Uterus (tissue), 3 donors: ENCODE measurements at regions not wholly inside any gene's neighbourhood (a gene's known extent, or its start where the extent isn't known, plus 50 kb on each side); places are given as distances from the start of the nearest gene placed in this dataset.

ENCODE experiments used
- DNase-seq, 2 donors: peaks; one replicate each; pipeline ENCODE4 v3.0.0-alpha.2; 2019 to 2020
- H3K27ac ChIP-seq, 2 donors: fragments of 200-600 bp; sonication (generic); 1 replicate in 1 of 2; 2 replicates in 1 of 2; pipeline ENCODE4 v1.5.1; 2016 to 2018
- H3K27me3 ChIP-seq, 2 donors: fragments of 200-600 bp; sonication (generic); one replicate each; pipeline ENCODE4 v1.5.1; 2018 to 2019; ENCODE audit warnings: control low read depth in 1 of 2
- H3K36me3 ChIP-seq, 2 donors: fragments of 200-600 bp; sonication (generic); one replicate each; pipeline ENCODE4 v1.5.1; 2019; ENCODE audit warnings: control low read depth in 1 of 2
- H3K4me1 ChIP-seq, 2 donors: fragments of 200-600 bp; sonication (generic); one replicate each; pipeline ENCODE4 v1.5.1; 2018 to 2019; ENCODE audit warnings: control low read depth in 1 of 2
- H3K4me3 ChIP-seq, 2 donors: fragments of 200-600 bp; sonication (generic); 1 replicate in 1 of 2; 2 replicates in 1 of 2; pipeline ENCODE4 v1.5.1; 2018 to 2019; ENCODE audit warnings: mild to moderate bottlenecking in 1 of 2
- H3K9me3 ChIP-seq, 2 donors: fragments of 200-600 bp; sonication (generic); one replicate each; pipeline ENCODE4 v1.5.1; 2019; ENCODE audit warnings: control low read depth in 1 of 2
- CTCF ChIP-seq, 4 experiments: fragments of 200-600 bp in 2 of 4; fragments of 450-650 bp in 2 of 4; sonication (generic) in 2 of 4; IDR thresholded peaks; one replicate each; pipeline ENCODE4 v1.5.1; 2016 to 2019; ENCODE audit warnings: antibody characterized with exemption in 4 of 4, mild to moderate bottlenecking in 2 of 4, moderate library complexity in 1 of 4
- POLR2A ChIP-seq, 2 donors: fragments of 450-650 bp; IDR thresholded peaks; one replicate each; pipeline ENCODE4 v1.6.1; 2016; ENCODE audit warnings: antibody characterized with exemption in 2 of 2, mild to moderate bottlenecking in 1 of 2, moderate library complexity in 1 of 2
- intact Hi-C: fragments of 100-400 bp; cut with DNase I; formaldehyde crosslinking; loops from one replicate; pipeline ENCODE4 v1.15.1; 2023; ENCODE audit warnings: low total_unique reads
- donor health status: DM: yes; HTN: yes; CAD: no.

- intact Hi-C loops: no loop called here
- Histone ChIP-seq H3K4me1 (no peaks in the 10 kb centered on the region), H3K27ac (no peak overlapping the region), H3K36me3 (no peaks in the 10 kb centered on the region), H3K4me3 (no peak overlapping the region), H3K27me3 (no peaks in the 10 kb centered on the region), H3K9me3 (no peaks in the 10 kb centered on the region)
- no peak for TF ChIP-seq POLR2A (IDR thresholded peaks at IDR 0.05)
- no peak for TF ChIP-seq CTCF (IDR thresholded peaks at IDR 0.05)
- DNase-seq: no peak
Measured at GRCh38 chr22:26853071-26853470, 195.7 kb downstream of the MIAT start.

GRCh38 chr22:26853495-26853894 lies 196.1 kb downstream of the MIAT start:
- no peak for TF ChIP-seq CTCF (IDR thresholded peaks at IDR 0.05)
- TF ChIP-seq POLR2A (IDR thresholded peaks at IDR 0.05): no peak
- intact Hi-C loops: no loop called here
- no peaks in the 10 kb centered on the region for H3K4me1 ChIP-seq
- H3K4me3 ChIP-seq: no peak overlapping the region
- no peak for DNase-seq
- H3K36me3 ChIP-seq: no peaks in the 10 kb centered on the region
- no peaks in the 10 kb centered on the region for H3K9me3 ChIP-seq
- H3K27ac ChIP-seq: no peak overlapping the region
- H3K27me3 ChIP-seq: no peaks in the 10 kb centered on the region

GRCh38 chr22:26857169-26857568 lies 199.8 kb downstream of the MIAT start:
- DNase-seq: no peak
- Histone ChIP-seq H3K4me3 (no peak overlapping the region), H3K27me3 (no peaks in the 10 kb centered on the region), H3K27ac (no peak overlapping the region), H3K9me3 (no peaks in the 10 kb centered on the region), H3K36me3 (no peaks in the 10 kb centered on the region), H3K4me1 (no peaks in the 10 kb centered on the region)
- no peak for TF ChIP-seq POLR2A (IDR thresholded peaks at IDR 0.05)
- no peak for TF ChIP-seq CTCF (IDR thresholded peaks at IDR 0.05)
- intact Hi-C loops: no loop called here

GRCh38 chr22:26860301-26860700 lies 202.9 kb downstream of the MIAT start:
- TF ChIP-seq POLR2A (IDR thresholded peaks at IDR 0.05) (no peak), CTCF (IDR thresholded peaks at IDR 0.05) (no peak)
- no peak for DNase-seq
- intact Hi-C loops: no loop called here
- Histone ChIP-seq H3K27me3 (no peaks in the 10 kb centered on the region), H3K4me1 (no peaks in the 10 kb centered on the region), H3K9me3 (no peaks in the 10 kb centered on the region), H3K36me3 (no peaks in the 10 kb centered on the region), H3K27ac (no peak overlapping the region), H3K4me3 (no peak overlapping the region)

- Histone ChIP-seq H3K4me3 (no peak overlapping the region), H3K9me3 (no peaks in the 10 kb centered on the region), H3K27ac (no peak overlapping the region), H3K27me3 (no peaks in the 10 kb centered on the region), H3K36me3 (no peaks in the 10 kb centered on the region), H3K4me1 (no peaks in the 10 kb centered on the region)
- TF ChIP-seq POLR2A (IDR thresholded peaks at IDR 0.05) (no peak), CTCF (IDR thresholded peaks at IDR 0.05) (no peak)
- intact Hi-C loops: no loop called here
- DNase-seq: no peak
Measured at GRCh38 chr22:26865021-26865420, 207.6 kb downstream of the MIAT start.
